ENCODE measurements at regions not wholly inside any gene's neighbourhood (a gene's known extent, or its start where the extent isn't known, plus 50 kb on each side); places are given as distances from the start of the nearest gene placed in this dataset.
"Not testable (repeated sequence)": the region's sequence is repeated elsewhere in the genome, so short reads cannot be mapped to it uniquely, and the experiment has no call there.

- DNase-seq: no peak
Measured at GRCh38 chr12:115313929-115314328, 630.0 kb upstream of the TBX3 start.

- DNase-seq: no peak
Measured at GRCh38 chr12:115312901-115313300, 628.9 kb upstream of the TBX3 start.

- no peak for DNase-seq
Measured at GRCh38 chr12:115311875-115312274, 627.9 kb upstream of the TBX3 start.

GRCh38 chr12:115308918-115309317 is 624.9 kb upstream of the TBX3 start:
- DNase-seq: no peak

- no peak for DNase-seq
Measured at GRCh38 chr12:115306380-115306779, 622.4 kb upstream of the TBX3 start.

GRCh38 chr12:115305867-115306266 is 621.9 kb upstream of the TBX3 start:
- DNase-seq: no peak

- DNase-seq: no peak
Measured at GRCh38 chr12:115305275-115305674, 621.3 kb upstream of the TBX3 start.

GRCh38 chr12:115303723-115304309 is 619.8 kb upstream of the TBX3 start:
- no peak for DNase-seq

GRCh38 chr12:115297445-115297844 is 613.5 kb upstream of the TBX3 start:
- DNase-seq: no peak

GRCh38 chr12:115296613-115297198 is 612.7 kb upstream of the TBX3 start:
- DNase-seq: no peak

- DNase-seq: no peak
Measured at GRCh38 chr12:115295886-115296285, 611.9 kb upstream of the TBX3 start.

GRCh38 chr12:115294453-115295133 is 610.6 kb upstream of the TBX3 start:
- no peak for DNase-seq

GRCh38 chr12:115285429-115285828 is 601.5 kb upstream of the TBX3 start:
- DNase-seq: not testable (repeated sequence)

GRCh38 chr12:115273456-115273855 is 589.5 kb upstream of the TBX3 start:
- DNase-seq: no peak

- DNase-seq: no peak
Measured at GRCh38 chr12:115268451-115268850, 584.5 kb upstream of the TBX3 start.

- DNase-seq: no peak
Measured at GRCh38 chr12:115267891-115268290, 583.9 kb upstream of the TBX3 start.

- no peak for DNase-seq
Measured at GRCh38 chr12:115267464-115267863, 583.5 kb upstream of the TBX3 start.

GRCh38 chr12:115264605-115265004 is 580.6 kb upstream of the TBX3 start:
- DNase-seq: no peak

GRCh38 chr12:115261691-115262398 is 577.9 kb upstream of the TBX3 start:
- no peak for DNase-seq

- DNase-seq: no peak
Measured at GRCh38 chr12:115260762-115261675, 577.0 kb upstream of the TBX3 start.

- no peak for DNase-seq
Measured at GRCh38 chr12:115259968-115260747, 576.2 kb upstream of the TBX3 start.
